ENCODE measurements at regions not wholly inside any gene's neighbourhood (a gene's known extent, or its start where the extent isn't known, plus 50 kb on each side); places are given as distances from the start of the nearest gene placed in this dataset.

DNA sequence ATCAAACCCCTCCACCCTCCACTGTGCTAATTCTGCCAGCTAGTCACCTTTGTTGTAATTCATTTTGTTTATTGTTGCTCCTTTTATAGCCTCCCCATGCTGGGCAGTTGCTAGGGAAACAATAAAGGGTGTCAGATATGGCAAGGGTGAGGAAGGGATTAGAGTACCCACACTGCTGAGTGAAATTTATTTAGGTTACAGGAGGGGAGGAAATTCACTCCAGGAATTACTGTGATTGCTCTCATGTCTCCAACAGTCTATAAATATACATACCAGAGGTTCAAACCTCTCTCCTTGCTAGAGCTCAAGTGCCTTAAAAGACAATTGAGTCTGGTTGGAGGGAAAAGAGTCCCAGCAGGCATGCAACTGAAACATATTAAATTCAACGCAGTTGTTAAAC is 90.6 kb upstream of the ADGRF1 start:
- H3K4me3 ChIP-seq: no peak overlapping the region
- peak overlapping the region in 1 of 4 donors; percentile 13 for H3K27ac ChIP-seq
- TF ChIP-seq, protein P1, sequence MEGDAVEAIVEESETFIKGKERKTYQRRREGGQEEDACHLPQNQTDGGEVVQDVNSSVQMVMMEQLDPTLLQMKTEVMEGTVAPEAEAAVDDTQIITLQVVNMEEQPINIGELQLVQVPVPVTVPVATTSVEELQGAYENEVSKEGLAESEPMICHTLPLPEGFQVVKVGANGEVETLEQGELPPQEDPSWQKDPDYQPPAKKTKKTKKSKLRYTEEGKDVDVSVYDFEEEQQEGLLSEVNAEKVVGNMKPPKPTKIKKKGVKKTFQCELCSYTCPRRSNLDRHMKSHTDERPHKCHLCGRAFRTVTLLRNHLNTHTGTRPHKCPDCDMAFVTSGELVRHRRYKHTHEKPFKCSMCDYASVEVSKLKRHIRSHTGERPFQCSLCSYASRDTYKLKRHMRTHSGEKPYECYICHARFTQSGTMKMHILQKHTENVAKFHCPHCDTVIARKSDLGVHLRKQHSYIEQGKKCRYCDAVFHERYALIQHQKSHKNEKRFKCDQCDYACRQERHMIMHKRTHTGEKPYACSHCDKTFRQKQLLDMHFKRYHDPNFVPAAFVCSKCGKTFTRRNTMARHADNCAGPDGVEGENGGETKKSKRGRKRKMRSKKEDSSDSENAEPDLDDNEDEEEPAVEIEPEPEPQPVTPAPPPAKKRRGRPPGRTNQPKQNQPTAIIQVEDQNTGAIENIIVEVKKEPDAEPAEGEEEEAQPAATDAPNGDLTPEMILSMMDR (IDR thresholded peaks at IDR 0.05 in 4 of 5, conservative IDR thresholded peaks at IDR 0.05 in 1 of 5): no peak
- no peak for TF ChIP-seq POLR2A (IDR thresholded peaks at IDR 0.05)
- H3K4me1 ChIP-seq: peaks cover 25 to 38% of the 10 kb centered on the region in 2 donors
- ATAC-seq (no peak), DNase-seq (no peak)
- no peaks in the 10 kb centered on the region for H3K27me3 ChIP-seq
- no peaks in the 10 kb centered on the region for H3K9me3 ChIP-seq
- intact Hi-C loops (cut with DNase I; ENCODE audit: low total_unique reads): no loop called here
- in situ Hi-C loops (cut with MboI; ENCODE audit: low sequenced_read_pairs in 4 of 4): no loop called here
- no peaks in the 10 kb centered on the region for H3K36me3 ChIP-seq

DNA sequence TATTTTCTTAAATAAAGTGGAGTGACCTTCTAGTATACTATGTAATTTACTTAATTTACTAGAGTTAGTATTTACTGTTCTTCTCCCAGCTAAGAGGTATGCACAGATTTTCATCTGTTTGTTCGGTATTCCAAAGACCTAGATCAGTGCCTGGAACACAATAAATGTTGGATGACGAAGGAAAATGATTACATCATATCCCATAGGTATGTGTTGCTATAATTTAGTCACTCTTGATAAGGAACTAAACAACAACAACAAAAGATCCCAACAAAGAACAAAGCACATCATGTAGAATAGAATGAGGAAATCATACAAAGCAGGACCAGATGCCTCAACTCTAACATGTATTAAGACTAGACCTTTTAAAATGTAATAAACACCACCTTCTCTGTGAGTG is 89.6 kb upstream of the ADGRF1 start:
- no peak overlapping the region for H3K4me3 ChIP-seq
- in situ Hi-C loops (cut with MboI; ENCODE audit: low sequenced_read_pairs in 4 of 4) (no loop called here), intact Hi-C loops (cut with DNase I; ENCODE audit: low total_unique reads) (no loop called here)
- H3K36me3 ChIP-seq: no peaks in the 10 kb centered on the region
- H3K27me3 ChIP-seq: no peaks in the 10 kb centered on the region
- H3K9me3 ChIP-seq: no peaks in the 10 kb centered on the region
- peaks cover 25 to 41% of the 10 kb centered on the region in 2 donors for H3K4me1 ChIP-seq
- TF ChIP-seq, protein P1 (IDR thresholded peaks at IDR 0.05 in 4 of 5, conservative IDR thresholded peaks at IDR 0.05 in 1 of 5): no peak
- DNase-seq (no peak), ATAC-seq (no peak)
- H3K27ac ChIP-seq: no peak overlapping the region

DNA sequence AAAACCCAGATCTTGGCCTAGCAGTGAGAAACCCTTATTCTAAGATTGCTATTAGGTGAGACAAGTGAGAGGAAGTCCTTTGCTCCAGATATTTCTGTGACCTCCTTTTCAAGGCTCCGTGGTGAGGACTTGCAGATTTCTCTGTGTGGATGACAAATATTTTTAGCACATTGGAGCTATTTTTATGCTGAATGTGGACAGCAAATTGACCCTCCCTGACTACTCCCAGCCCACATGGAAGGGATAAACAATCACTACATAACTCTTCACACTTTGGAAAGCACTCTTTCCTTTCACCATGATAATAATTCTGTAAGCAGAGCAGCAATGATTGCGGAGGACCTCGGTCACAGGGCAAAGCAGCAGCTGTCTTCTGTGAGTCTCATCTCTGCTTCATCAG is 88.0 kb upstream of the ADGRF1 start:
- Histone ChIP-seq H3K27ac (peak overlapping the region; percentile 38 to 60 (median 44)), H3K4me3 (peak overlapping the region in 1 of 4 donors; percentile 6)

DNA sequence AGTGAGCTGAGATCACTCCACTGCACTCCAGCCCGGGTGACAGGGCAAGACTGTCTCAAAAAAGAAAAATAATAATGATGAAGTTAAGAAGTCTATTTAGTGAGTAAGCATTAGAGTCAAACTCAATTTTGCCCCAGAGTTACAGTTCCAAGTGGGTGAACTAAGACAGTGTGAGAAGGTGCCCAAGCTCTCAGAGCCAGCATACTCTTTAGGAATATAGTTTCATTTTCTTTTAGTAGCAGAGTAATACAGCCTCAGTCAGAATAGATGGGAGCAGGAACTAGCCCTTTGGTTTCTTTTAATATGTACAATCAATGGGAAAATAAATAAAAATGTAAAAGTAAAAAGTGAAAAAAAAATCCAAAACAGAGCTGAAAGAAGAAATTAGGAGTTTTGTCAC is 87.0 kb upstream of the ADGRF1 start:
- Histone ChIP-seq H3K4me3 (no peak overlapping the region), H3K4me1 (peaks cover 23 to 32% of the 10 kb centered on the region in 2 donors), H3K36me3 (no peaks in the 10 kb centered on the region), H3K27ac (no peak overlapping the region), H3K27me3 (no peaks in the 10 kb centered on the region), H3K9me3 (no peaks in the 10 kb centered on the region)
- no peak for DNase-seq
- intact Hi-C loops (cut with DNase I; ENCODE audit: low total_unique reads) (no loop called here), in situ Hi-C loops (cut with MboI; ENCODE audit: low sequenced_read_pairs in 4 of 4) (no loop called here)
- TF ChIP-seq, protein P1 (IDR thresholded peaks at IDR 0.05 in 4 of 5, conservative IDR thresholded peaks at IDR 0.05 in 1 of 5): no peak
- no peak for TF ChIP-seq POLR2A (IDR thresholded peaks at IDR 0.05)
- no peak for ATAC-seq

More for the DNA sequence above, 88.0 kb upstream of the ADGRF1 start:
- Histone ChIP-seq H3K36me3 (no peaks in the 10 kb centered on the region), H3K4me1 (peaks cover 28 to 42% of the 10 kb centered on the region in 2 donors), H3K9me3 (no peaks in the 10 kb centered on the region), H3K27me3 (no peaks in the 10 kb centered on the region)
- in situ Hi-C loops (cut with MboI; ENCODE audit: low sequenced_read_pairs in 4 of 4): no loop called here
- TF ChIP-seq, protein P1 (IDR thresholded peaks at IDR 0.05 in 4 of 5, conservative IDR thresholded peaks at IDR 0.05 in 1 of 5): no peak
- TF ChIP-seq POLR2A (IDR thresholded peaks at IDR 0.05): no peak
- intact Hi-C loops (cut with DNase I; ENCODE audit: low total_unique reads): no loop called here
- ATAC-seq: peak in 1 of 2 donors; percentile 21
- DNase-seq: no peak
